DOHH2 (cell line): ENCODE measurements at regions not wholly inside any gene's neighbourhood (a gene's known extent, or its start where the extent isn't known, plus 50 kb on each side); places are given as distances from the start of the nearest gene placed in this dataset.

Source experiments
- H3F3A ChIP-seq: fragments of 200-600 bp; sonication (generic), shearing (Covaris generic); 2 replicates; pipeline ENCODE4 v1.6.0; 2016; ENCODE audit warnings: antibody characterized with exemption, mild to moderate bottlenecking; ENCODE audit not compliant: control insufficient read depth, insufficient read depth
- H3K27ac ChIP-seq: fragments of 200-600 bp; sonication (generic); 2 replicates; pipeline ENCODE4 v1.5.1; 2014; ENCODE audit warnings: low read depth, mild to moderate bottlenecking, low read length, moderate library complexity
- H3K27me3 ChIP-seq: fragments of 200-600 bp; sonication (generic); 2 replicates; pipeline ENCODE4 v1.6.1; 2014; ENCODE audit warnings: mild to moderate bottlenecking, low read length, mixed read lengths; ENCODE audit not compliant: control insufficient read depth
- H3K36me3 ChIP-seq: fragments of 200-600 bp; sonication (generic); 2 replicates; pipeline ENCODE4 v1.6.1; 2014; ENCODE audit warnings: mild to moderate bottlenecking, low read length, moderate library complexity, mixed read lengths; ENCODE audit not compliant: control insufficient read depth
- H3K4me1 ChIP-seq: fragments of 200-600 bp; sonication (generic); 2 replicates; pipeline ENCODE4 v1.6.1; 2014; ENCODE audit warnings: mild to moderate bottlenecking, low read length, mixed read lengths; ENCODE audit not compliant: control insufficient read depth
- H3K4me2 ChIP-seq: fragments of 200-600 bp; sonication (generic); 2 replicates; pipeline ENCODE4 v1.6.0; 2014; ENCODE audit warnings: mild to moderate bottlenecking, low read length, moderate library complexity
- H3K4me3 ChIP-seq: fragments of 200-600 bp; sonication (generic); 2 replicates; pipeline ENCODE4 v1.5.1; 2014; ENCODE audit warnings: mild to moderate bottlenecking, low read length, mixed read lengths
- H3K79me2 ChIP-seq: fragments of 200-600 bp; sonication (generic); 2 replicates; pipeline ENCODE4 v1.6.1; 2014; ENCODE audit warnings: mild to moderate bottlenecking, low read length, mixed read lengths; ENCODE audit not compliant: control insufficient read depth
- H3K9me2 ChIP-seq: fragments of 200-600 bp; sonication (generic); replicated peaks from 2 replicates; pipeline ENCODE4 v1.6.1; 2014; ENCODE audit warnings: mild to moderate bottlenecking, low read length, mixed read lengths; ENCODE audit not compliant: control insufficient read depth
- H3K9me3 ChIP-seq: fragments of 200-600 bp; sonication (generic); 2 replicates; pipeline ENCODE4 v1.6.1; 2014; ENCODE audit warnings: antibody characterized with exemption, low read length, mixed read lengths; ENCODE audit not compliant: control insufficient read depth, insufficient read depth
- H4K20me1 ChIP-seq: fragments of 200-600 bp; sonication (generic); 2 replicates; pipeline ENCODE4 v1.6.0; 2014; ENCODE audit warnings: low read depth, mild to moderate bottlenecking, antibody characterized with exemption, low read length, moderate library complexity; ENCODE audit not compliant: control insufficient read depth, insufficient read depth
- EZH2phosphoT487 ChIP-seq: fragments of 200-600 bp; sonication (generic); IDR thresholded peaks from 2 replicates; pipeline ENCODE4 v1.6.1; 2017; ENCODE audit warnings: borderline replicate concordance, mild to moderate bottlenecking, antibody characterized with exemption, low read length, moderate library complexity, mixed read lengths
- TF ChIP-seq, protein P1 (sequence below): fragments of 200-600 bp; sonication (generic); IDR thresholded peaks from one replicate; pipeline ENCODE4 v1.5.1; 2014; ENCODE audit warnings: antibody characterized with exemption, mild to moderate bottlenecking, low read depth, low read length; ENCODE audit not compliant: poor library complexity, severe bottlenecking

DNA sequence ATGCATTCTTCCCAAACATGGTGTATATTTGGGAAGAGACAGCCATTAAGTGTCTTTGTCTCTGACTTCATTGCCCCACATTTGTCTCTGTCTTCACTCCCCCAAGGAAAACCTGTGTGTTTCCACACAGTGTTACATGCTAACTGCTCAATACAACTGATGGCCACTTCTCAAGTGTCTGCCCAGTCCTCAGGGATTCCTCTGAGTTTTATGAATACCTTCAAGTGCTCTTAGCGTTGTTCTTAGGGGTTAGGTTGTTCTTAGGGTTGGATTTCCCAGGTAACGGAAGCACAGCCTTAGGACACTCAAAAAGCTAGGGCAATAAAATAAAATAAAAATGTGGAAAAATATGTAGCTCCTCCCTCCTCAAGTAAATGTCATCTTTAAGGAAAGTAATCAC lies 64.7 kb upstream of the PLAC8 start:
- no peaks in the 10 kb centered on the region for H3K79me2 ChIP-seq
- no peak overlapping the region for H3K4me2 ChIP-seq
- TF ChIP-seq, protein P1, sequence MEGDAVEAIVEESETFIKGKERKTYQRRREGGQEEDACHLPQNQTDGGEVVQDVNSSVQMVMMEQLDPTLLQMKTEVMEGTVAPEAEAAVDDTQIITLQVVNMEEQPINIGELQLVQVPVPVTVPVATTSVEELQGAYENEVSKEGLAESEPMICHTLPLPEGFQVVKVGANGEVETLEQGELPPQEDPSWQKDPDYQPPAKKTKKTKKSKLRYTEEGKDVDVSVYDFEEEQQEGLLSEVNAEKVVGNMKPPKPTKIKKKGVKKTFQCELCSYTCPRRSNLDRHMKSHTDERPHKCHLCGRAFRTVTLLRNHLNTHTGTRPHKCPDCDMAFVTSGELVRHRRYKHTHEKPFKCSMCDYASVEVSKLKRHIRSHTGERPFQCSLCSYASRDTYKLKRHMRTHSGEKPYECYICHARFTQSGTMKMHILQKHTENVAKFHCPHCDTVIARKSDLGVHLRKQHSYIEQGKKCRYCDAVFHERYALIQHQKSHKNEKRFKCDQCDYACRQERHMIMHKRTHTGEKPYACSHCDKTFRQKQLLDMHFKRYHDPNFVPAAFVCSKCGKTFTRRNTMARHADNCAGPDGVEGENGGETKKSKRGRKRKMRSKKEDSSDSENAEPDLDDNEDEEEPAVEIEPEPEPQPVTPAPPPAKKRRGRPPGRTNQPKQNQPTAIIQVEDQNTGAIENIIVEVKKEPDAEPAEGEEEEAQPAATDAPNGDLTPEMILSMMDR = no peak
- TF ChIP-seq EZH2phosphoT487 = no peak
- H3K27ac ChIP-seq = no peak overlapping the region
- no peaks in the 10 kb centered on the region for H3K36me3 ChIP-seq
- H3K27me3 ChIP-seq = no peaks in the 10 kb centered on the region
- H3K9me2 ChIP-seq = no peaks in the 10 kb centered on the region
- no peak overlapping the region for H3K4me3 ChIP-seq
- no peaks in the 10 kb centered on the region for H3K9me3 ChIP-seq
- H3K4me1 ChIP-seq = peaks cover 25% of the 10 kb centered on the region
- peaks cover 5% of the 10 kb centered on the region; the same call in 1 of the 2 replicates for H3F3A ChIP-seq
- H4K20me1 ChIP-seq = no peaks in the 10 kb centered on the region

DNA sequence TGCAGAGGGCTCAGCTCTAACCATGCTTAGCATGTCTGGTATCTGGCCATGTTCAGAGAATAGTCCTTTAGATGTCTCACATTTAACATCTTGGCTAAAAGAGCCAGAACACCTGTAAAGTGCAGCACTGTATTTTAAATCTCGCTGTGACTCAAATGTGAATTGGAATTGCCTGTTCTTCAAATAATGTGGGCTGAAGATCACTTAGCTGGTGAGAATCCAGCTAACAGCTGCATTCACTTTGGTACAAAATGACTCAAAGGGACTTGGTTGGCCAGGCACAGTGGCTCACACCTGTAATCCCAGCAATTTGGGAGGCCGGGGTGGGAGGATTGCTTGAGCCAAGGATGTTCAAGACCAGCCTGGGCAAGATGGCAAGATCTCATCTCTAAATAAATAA lies 63.5 kb upstream of the PLAC8 start:
- H3K79me2 ChIP-seq = no peaks in the 10 kb centered on the region
- H3K36me3 ChIP-seq = no peaks in the 10 kb centered on the region
- H3K9me3 ChIP-seq = no peaks in the 10 kb centered on the region
- no peak overlapping the region for H3K4me2 ChIP-seq
- H3K27ac ChIP-seq = no peak overlapping the region
- no peaks in the 10 kb centered on the region for H3K9me2 ChIP-seq
- H3K4me1 ChIP-seq = peaks cover 29% of the 10 kb centered on the region
- no peaks in the 10 kb centered on the region for H3F3A ChIP-seq
- TF ChIP-seq, protein P1 = no peak
- no peak for TF ChIP-seq EZH2phosphoT487
- H3K27me3 ChIP-seq = no peaks in the 10 kb centered on the region
- H3K4me3 ChIP-seq = no peak overlapping the region
- H4K20me1 ChIP-seq = no peaks in the 10 kb centered on the region

GRCh38 chr4:83177182-83177581 lies 62.7 kb upstream of the PLAC8 start:
- no peak overlapping the region for H3K27ac ChIP-seq
- H3K4me3 ChIP-seq = no peak overlapping the region
- H4K20me1 ChIP-seq = no peaks in the 10 kb centered on the region
- no peaks in the 10 kb centered on the region for H3F3A ChIP-seq
- H3K9me3 ChIP-seq = no peaks in the 10 kb centered on the region
- peaks cover 34% of the 10 kb centered on the region for H3K4me1 ChIP-seq
- TF ChIP-seq, protein P1 = no peak
- no peak for TF ChIP-seq EZH2phosphoT487
- H3K9me2 ChIP-seq = no peaks in the 10 kb centered on the region
- no peak overlapping the region for H3K4me2 ChIP-seq
- H3K79me2 ChIP-seq = no peaks in the 10 kb centered on the region
- no peaks in the 10 kb centered on the region for H3K27me3 ChIP-seq
- H3K36me3 ChIP-seq = no peaks in the 10 kb centered on the region
